Activated naive CD4-positive, alpha-beta T cell treated with anti-CD3 and anti-CD28 coated beads, Interleukin-2, amount 50 U/mL, for 24 hours (primary cell): ENCODE measurements at regions not wholly inside any gene's neighbourhood (a gene's known extent, or its start where the extent isn't known, plus 50 kb on each side); places are given as distances from the start of the nearest gene placed in this dataset.
"Not testable (repeated sequence)": the region's sequence is repeated elsewhere in the genome, so short reads cannot be mapped to it uniquely, and the experiment has no call there.

ENCODE experiments used
- H3K27ac Mint-ChIP-seq: one replicate; pipeline ENCODE4 v1.8.0; 2021; ENCODE audit warnings: mild to moderate bottlenecking, mixed read lengths
- H3K27me3 Mint-ChIP-seq: one replicate; pipeline ENCODE4 v1.8.0; 2021; ENCODE audit warnings: mixed read lengths
- H3K36me3 Mint-ChIP-seq: one replicate; pipeline ENCODE4 v1.8.0; 2021; ENCODE audit warnings: mixed read lengths
- H3K4me1 Mint-ChIP-seq: one replicate; pipeline ENCODE4 v1.8.0; 2021; ENCODE audit warnings: mixed read lengths
- H3K4me3 Mint-ChIP-seq: one replicate; pipeline ENCODE4 v1.8.0; 2021; ENCODE audit warnings: mild to moderate bottlenecking, mixed read lengths
- H3K9me3 Mint-ChIP-seq: one replicate; pipeline ENCODE4 v1.8.0; 2021; ENCODE audit warnings: mixed read lengths

DNA sequence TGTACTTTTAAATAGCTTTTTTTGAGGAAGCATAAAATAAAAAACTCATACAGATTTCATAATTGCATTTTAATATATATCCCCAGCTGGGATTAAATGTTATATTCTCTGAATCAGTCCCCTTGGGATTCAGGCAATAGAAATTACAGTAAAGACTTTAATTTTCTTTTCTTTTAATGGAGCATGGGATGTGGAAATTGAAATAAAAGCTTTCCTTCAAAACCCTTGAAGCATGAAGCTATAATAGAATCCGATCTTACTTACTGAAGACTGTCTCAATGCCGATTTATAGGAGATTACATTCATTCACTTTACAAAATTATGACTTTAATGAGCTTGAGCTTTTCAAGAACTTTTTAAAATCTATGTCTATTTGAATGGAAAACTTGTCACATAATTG lies 243.4 kb downstream of the SPRY2 start:
- Mint-ChIP-seq H3K27ac (no peak overlapping the region), H3K9me3 (no peaks in the 10 kb centered on the region), H3K4me3 (no peak overlapping the region)

DNA sequence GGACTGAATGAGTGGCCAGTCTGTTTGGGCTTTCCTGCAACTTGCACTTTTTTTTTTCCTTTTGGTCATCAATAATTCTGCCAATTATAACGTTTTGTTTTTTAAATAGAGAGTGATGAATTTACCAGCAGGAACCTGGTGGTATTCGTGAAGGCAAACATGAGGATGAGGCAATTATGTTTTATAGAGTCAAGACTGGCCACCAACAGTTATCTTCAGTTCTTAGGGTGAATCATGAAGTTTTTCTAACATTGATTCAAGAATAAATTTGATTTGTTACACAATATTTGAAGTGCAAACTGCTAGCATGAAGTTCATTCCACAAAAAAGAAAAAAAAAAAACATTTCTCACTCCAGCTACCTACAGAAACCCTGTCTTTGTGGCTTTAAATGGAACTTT lies 244.5 kb downstream of the SPRY2 start:
- Mint-ChIP-seq H3K27me3 (no peaks in the 10 kb centered on the region), H3K9me3 (no peaks in the 10 kb centered on the region), H3K4me3 (no peak overlapping the region), H3K36me3 (no peaks in the 10 kb centered on the region), H3K4me1 (no peaks in the 10 kb centered on the region), H3K27ac (no peak overlapping the region)

More for the DNA sequence above, 243.4 kb downstream of the SPRY2 start:
- Mint-ChIP-seq H3K36me3 (no peaks in the 10 kb centered on the region), H3K27me3 (no peaks in the 10 kb centered on the region), H3K4me1 (no peaks in the 10 kb centered on the region)

DNA sequence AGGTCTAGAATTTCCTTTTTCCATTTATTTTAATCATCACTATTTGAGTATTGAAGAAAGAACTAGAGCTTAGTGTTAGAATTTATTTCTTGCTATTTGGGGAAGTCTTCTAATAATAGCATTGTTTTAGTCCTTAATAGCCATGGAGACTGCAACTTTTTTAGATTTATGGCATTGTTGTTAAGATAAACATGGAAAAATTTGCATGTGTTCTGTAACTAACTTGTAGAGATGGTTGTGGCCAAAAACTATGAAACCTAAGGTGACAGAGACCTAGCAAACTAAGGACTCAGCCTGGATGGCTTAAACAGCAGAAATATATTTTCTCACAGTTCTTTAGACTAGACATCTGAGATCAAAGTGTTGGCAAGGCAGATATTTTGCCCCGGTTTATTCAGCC lies 246.4 kb downstream of the SPRY2 start:
- H3K36me3 Mint-ChIP-seq, result no peaks in the 10 kb centered on the region
- H3K4me1 Mint-ChIP-seq, result no peaks in the 10 kb centered on the region
- no peak overlapping the region for H3K27ac Mint-ChIP-seq
- H3K9me3 Mint-ChIP-seq, result no peaks in the 10 kb centered on the region
- no peak overlapping the region for H3K4me3 Mint-ChIP-seq
- H3K27me3 Mint-ChIP-seq, result no peaks in the 10 kb centered on the region

GRCh38 chr13:80093888-80094287 lies 247.0 kb downstream of the SPRY2 start:
- H3K4me1 Mint-ChIP-seq, result no peaks in the 10 kb centered on the region
- H3K27ac Mint-ChIP-seq, result no peak overlapping the region
- no peaks in the 10 kb centered on the region for H3K27me3 Mint-ChIP-seq
- no peaks in the 10 kb centered on the region for H3K9me3 Mint-ChIP-seq
- no peak overlapping the region for H3K4me3 Mint-ChIP-seq
- H3K36me3 Mint-ChIP-seq, result no peaks in the 10 kb centered on the region

DNA sequence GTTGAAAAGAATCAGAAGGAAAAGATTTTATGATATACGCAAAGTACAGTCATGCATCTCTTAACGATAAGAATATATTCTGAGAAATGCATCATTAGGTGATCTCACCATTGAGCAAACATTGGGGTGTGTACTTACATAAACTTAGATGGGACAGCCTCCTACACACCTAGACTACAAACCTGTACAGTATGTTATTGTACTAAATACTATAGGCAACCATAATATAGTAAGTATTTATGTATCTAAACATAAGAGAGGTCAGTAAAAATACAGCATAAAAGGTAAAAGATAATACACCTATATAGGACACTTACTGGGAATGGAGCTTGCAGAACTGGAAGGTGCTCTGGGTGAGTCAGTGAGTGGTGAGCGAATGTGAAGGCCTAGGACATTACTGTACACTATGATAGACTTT lies 254.6 kb downstream of the SPRY2 start:
- Mint-ChIP-seq H3K4me3 (no peak overlapping the region), H3K9me3 (no peaks in the 10 kb centered on the region), H3K27ac (no peak overlapping the region)

GRCh38 chr13:80083853-80084676 lies 256.9 kb downstream of the SPRY2 start:
- Mint-ChIP-seq H3K9me3 (peaks cover 4% of the 10 kb centered on the region), H3K4me1 (no peaks in the 10 kb centered on the region), H3K27me3 (peaks cover 1% of the 10 kb centered on the region), H3K27ac (no peak overlapping the region), H3K36me3 (no peaks in the 10 kb centered on the region), H3K4me3 (no peak overlapping the region)

More for the DNA sequence above, 254.6 kb downstream of the SPRY2 start:
- Mint-ChIP-seq H3K36me3 (no peaks in the 10 kb centered on the region), H3K27me3 (no peaks in the 10 kb centered on the region), H3K4me1 (no peaks in the 10 kb centered on the region)

- Mint-ChIP-seq H3K27me3 (peaks cover 1% of the 10 kb centered on the region), H3K4me1 (no peaks in the 10 kb centered on the region), H3K9me3 (peaks cover 4% of the 10 kb centered on the region), H3K27ac (no peak overlapping the region), H3K36me3 (no peaks in the 10 kb centered on the region), H3K4me3 (no peak overlapping the region)
These were observed 257.7 kb downstream of the SPRY2 start for GRCh38 chr13:80083081-80083852.

- Mint-ChIP-seq H3K27me3 (peaks cover 1% of the 10 kb centered on the region), H3K4me3 (no peak overlapping the region), H3K36me3 (no peaks in the 10 kb centered on the region), H3K9me3 (peaks cover 4% of the 10 kb centered on the region), H3K27ac (no peak overlapping the region), H3K4me1 (no peaks in the 10 kb centered on the region)
These were observed 258.4 kb downstream of the SPRY2 start for GRCh38 chr13:80082396-80083080.

DNA sequence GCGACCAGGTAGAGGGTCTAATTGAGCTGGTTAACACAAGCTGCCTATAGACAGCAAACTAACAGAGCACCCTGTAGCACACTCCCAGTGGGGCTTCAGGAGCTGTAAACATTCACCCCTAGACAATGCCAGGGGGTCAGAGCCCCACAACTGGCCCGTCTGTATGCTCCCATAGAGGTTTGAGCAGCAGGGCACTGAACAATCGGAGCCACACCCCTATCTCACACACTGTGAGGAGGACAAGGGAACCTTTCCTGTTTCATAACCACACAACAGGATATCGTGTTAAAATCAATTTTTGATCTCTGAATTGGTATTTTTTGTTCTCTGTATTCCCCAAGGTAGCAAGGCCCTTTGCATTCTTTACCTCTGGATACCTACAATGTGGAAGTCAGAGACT lies 266.1 kb downstream of the SPRY2 start:
- H3K27me3 Mint-ChIP-seq, result no peaks in the 10 kb centered on the region
- H3K9me3 Mint-ChIP-seq, result no peaks in the 10 kb centered on the region
- H3K4me3 Mint-ChIP-seq, result no peak overlapping the region
- no peaks in the 10 kb centered on the region for H3K4me1 Mint-ChIP-seq
- H3K27ac Mint-ChIP-seq, result no peak overlapping the region
- no peaks in the 10 kb centered on the region for H3K36me3 Mint-ChIP-seq

DNA sequence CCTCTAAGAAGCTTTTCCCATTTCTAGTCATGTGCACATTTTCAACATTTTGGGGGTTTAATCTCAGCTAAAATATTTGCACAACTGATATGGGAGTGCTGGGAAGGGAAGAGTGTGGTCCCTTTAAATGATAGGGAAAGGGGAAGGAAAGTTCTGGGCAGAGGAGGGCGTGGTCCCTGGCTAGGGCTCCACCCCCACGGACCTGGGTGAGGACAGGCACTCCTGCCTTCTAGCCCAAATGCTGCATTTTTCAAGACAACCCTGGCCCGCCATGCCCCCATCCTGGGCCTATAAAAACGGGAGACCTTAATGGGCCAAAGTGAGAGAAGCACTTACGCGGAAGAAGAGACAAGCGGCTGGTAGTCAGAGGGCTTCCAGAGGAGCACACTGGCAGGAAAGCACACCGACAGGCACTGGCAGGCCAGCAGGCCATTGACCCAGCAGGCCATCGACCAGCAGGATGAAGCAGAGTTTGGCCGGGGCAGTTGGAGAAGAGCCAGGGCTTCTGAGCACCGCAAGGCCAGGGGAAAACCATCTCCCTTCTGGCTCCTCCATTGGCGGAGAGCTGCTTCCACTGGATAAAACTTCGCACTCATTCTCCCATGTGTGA lies 266.7 kb downstream of the SPRY2 start:
- no peaks in the 10 kb centered on the region for H3K27me3 Mint-ChIP-seq
- no peaks in the 10 kb centered on the region for H3K36me3 Mint-ChIP-seq
- no peak overlapping the region for H3K27ac Mint-ChIP-seq
- H3K9me3 Mint-ChIP-seq, result no peaks in the 10 kb centered on the region
- no peak overlapping the region for H3K4me3 Mint-ChIP-seq
- H3K4me1 Mint-ChIP-seq, result no peaks in the 10 kb centered on the region

DNA sequence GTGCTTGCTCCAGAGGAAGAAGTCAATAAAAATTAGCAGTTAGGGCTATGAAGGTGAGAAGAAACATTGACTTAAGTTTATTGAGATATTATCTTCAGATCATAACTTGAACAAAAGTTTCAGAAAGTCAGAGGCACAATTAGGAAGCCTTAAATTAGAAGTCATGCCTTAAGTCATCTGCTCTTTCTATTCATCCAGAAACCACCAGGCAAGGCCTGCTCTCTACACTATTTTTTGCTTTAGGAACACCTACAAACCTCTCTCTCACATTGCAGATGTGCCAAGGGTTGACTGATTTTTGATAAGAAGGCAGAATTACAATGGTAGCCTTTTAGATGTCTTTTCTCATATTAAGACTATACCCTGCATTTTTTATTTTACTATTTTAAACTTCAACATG lies 268.7 kb downstream of the SPRY2 start:
- Mint-ChIP-seq H3K27ac (no peak overlapping the region), H3K36me3 (no peaks in the 10 kb centered on the region), H3K9me3 (no peaks in the 10 kb centered on the region), H3K4me1 (no peaks in the 10 kb centered on the region), H3K4me3 (no peak overlapping the region), H3K27me3 (no peaks in the 10 kb centered on the region)

GRCh38 chr13:80070024-80070703 lies 270.8 kb downstream of the SPRY2 start:
- H3K27ac Mint-ChIP-seq, result no peak overlapping the region
- H3K4me1 Mint-ChIP-seq, result no peaks in the 10 kb centered on the region
- H3K9me3 Mint-ChIP-seq, result peaks cover 5% of the 10 kb centered on the region
- H3K4me3 Mint-ChIP-seq, result no peak overlapping the region
- no peaks in the 10 kb centered on the region for H3K27me3 Mint-ChIP-seq
- no peaks in the 10 kb centered on the region for H3K36me3 Mint-ChIP-seq

DNA sequence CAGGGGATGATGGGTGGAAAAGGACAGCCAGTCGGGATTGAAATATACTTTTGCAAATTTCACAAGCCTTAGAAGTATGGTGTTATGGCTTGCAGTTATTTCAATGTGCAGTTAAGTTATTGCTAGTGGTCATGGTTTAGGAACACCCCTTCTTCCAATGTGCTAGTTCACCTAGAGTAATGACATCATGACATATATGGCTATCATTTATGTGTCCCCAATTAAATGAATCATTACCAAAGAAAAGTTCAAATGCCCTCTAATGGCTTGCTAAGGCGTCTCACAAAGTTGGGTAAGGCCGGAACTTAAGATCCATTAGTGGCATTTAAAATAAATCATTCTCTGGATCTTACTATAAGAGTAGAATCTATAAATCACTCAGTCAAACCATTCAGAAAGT lies 271.6 kb downstream of the SPRY2 start:
- H3K36me3 Mint-ChIP-seq, result no peaks in the 10 kb centered on the region
- no peaks in the 10 kb centered on the region for H3K27me3 Mint-ChIP-seq
- no peak overlapping the region for H3K27ac Mint-ChIP-seq
- H3K9me3 Mint-ChIP-seq, result peaks cover 6% of the 10 kb centered on the region
- no peak overlapping the region for H3K4me3 Mint-ChIP-seq
- no peaks in the 10 kb centered on the region for H3K4me1 Mint-ChIP-seq

DNA sequence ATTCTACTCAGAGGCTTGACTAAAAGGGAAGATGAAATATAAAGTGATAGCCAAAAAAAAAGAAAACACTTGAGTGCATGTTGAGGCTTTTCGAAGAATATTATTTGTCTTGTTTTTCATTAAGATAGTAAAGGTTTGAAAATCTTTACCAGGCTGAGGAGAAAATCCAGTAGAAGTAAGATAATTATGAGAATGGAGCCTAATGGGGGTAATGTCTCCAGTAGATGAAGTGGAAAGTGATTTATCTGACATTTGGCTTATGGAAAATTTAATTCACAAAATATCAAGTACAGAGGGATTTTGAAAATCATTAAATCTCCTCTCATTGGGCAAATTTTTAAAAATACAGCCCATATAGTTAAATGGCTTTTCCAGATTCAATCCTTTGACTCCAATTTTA lies 274.9 kb downstream of the SPRY2 start:
- Mint-ChIP-seq H3K27ac (no peak overlapping the region), H3K36me3 (no peaks in the 10 kb centered on the region), H3K4me1 (no peaks in the 10 kb centered on the region), H3K4me3 (no peak overlapping the region), H3K27me3 (peaks cover 1% of the 10 kb centered on the region), H3K9me3 (peaks cover 10% of the 10 kb centered on the region)

DNA sequence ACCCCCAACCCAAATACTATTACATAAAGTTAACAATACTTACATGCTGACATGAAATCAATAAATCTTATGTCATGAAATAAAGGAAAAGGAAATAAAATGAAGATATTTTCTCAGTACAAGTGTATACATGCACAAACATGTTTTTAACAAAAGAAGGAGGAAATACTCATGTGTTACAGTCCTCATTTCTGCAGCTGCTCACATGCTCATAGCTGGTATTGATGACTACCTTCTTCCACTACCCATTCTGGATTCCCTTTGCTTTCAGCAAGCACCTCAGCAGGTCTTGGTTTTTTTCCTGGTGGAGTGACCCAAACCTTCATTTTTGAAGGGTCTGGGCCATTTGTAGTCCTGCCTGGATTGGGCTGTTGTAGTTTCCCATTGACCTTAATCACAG lies 278.5 kb downstream of the SPRY2 start:
- H3K27ac Mint-ChIP-seq, H3K36me3 Mint-ChIP-seq, H3K27me3 Mint-ChIP-seq, H3K4me1 Mint-ChIP-seq, H3K4me3 Mint-ChIP-seq: not testable (repeated sequence)
- peaks cover 16% of the 10 kb centered on the region for H3K9me3 Mint-ChIP-seq
